ENCODE measurements at regions not wholly inside any gene's neighbourhood (a gene's known extent, or its start where the extent isn't known, plus 50 kb on each side); places are given as distances from the start of the nearest gene placed in this dataset.

DNA sequence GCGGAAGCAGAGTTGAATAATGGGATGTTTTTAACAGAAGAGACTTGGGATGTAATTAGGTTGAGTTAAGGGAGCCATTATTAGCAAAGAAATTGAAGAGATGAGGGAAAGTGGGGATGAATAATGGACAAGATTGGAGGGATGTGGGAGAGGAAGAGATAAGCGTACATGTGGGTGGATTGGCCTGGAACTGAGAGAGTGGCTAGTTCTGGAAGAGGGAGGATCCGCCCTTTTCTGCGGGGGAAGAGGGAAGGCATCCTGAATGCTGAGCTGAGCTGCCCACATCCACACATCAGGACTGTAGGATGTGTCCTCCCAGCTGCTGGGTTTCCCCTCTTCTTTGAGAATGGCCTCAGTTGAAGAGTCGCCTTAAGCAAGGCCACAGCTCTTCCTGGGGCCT is 68.3 kb upstream of the CADM1 start:
- H3K4me3 ChIP-seq (ENCODE audit: low read length) = no peak overlapping the region
- H3K27me3 ChIP-seq (ENCODE audit: low read depth, low read length) = peaks cover 22% of the 10 kb centered on the region
- H3K4me2 ChIP-seq (ENCODE audit: low read length) = no peak overlapping the region
- H3K9ac ChIP-seq (ENCODE audit: low read length) = no peak overlapping the region
- H3K27ac ChIP-seq (ENCODE audit: low read length) = no peak overlapping the region
- no peaks in the 10 kb centered on the region for H3K9me3 ChIP-seq (ENCODE audit: insufficient read depth, low read length)
- no peaks in the 10 kb centered on the region for H4K20me1 ChIP-seq (ENCODE audit: insufficient read depth, low read length)
- no peaks in the 10 kb centered on the region for H3K36me3 ChIP-seq (replicated peaks; ENCODE audit: low read depth, low read length)
- H2AFZ ChIP-seq (ENCODE audit: low read depth, low read length) = no peak overlapping the region
- TF ChIP-seq EZH2phosphoT487 (IDR thresholded peaks at IDR 0.05; ENCODE audit: low read depth) = no peak
- TF ChIP-seq, protein P1, sequence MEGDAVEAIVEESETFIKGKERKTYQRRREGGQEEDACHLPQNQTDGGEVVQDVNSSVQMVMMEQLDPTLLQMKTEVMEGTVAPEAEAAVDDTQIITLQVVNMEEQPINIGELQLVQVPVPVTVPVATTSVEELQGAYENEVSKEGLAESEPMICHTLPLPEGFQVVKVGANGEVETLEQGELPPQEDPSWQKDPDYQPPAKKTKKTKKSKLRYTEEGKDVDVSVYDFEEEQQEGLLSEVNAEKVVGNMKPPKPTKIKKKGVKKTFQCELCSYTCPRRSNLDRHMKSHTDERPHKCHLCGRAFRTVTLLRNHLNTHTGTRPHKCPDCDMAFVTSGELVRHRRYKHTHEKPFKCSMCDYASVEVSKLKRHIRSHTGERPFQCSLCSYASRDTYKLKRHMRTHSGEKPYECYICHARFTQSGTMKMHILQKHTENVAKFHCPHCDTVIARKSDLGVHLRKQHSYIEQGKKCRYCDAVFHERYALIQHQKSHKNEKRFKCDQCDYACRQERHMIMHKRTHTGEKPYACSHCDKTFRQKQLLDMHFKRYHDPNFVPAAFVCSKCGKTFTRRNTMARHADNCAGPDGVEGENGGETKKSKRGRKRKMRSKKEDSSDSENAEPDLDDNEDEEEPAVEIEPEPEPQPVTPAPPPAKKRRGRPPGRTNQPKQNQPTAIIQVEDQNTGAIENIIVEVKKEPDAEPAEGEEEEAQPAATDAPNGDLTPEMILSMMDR (IDR thresholded peaks at IDR 0.05; ENCODE audit: low read depth, low read length) = no peak
- no peaks in the 10 kb centered on the region for H3K4me1 ChIP-seq (ENCODE audit: low read length)
- H3K79me2 ChIP-seq (ENCODE audit: low read length) = no peaks in the 10 kb centered on the region

DNA sequence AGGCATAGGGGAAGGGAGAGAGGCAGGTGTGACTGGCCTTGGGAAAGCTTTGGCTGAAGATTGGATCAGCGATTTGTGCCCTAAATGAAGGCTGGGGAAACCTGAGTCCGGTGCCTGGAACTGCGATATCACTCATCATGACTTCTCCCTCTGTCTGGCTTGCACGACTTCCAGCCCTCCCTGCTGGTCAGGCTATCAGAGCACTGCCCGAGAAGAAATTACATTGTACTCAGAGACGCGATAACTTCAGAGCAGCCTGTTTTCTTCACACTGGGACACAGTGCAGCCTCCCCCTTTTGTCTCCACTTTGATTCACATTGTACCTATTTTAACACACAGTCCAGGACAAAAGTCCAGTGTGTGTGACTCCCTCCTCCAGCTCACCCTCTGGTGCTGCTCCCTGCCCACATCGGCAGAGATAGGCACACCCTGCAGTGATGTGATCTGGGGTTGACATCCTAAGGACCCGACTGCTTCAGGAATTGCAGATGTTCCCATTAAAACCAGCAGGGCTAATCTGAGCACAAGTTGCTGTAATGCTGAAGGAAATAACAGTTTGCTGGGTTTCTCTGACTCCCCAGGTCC is 62.1 kb upstream of the CADM1 start:
- H3K4me2 ChIP-seq (ENCODE audit: low read length) = no peak overlapping the region
- no peak for TF ChIP-seq EZH2phosphoT487 (IDR thresholded peaks at IDR 0.05; ENCODE audit: low read depth)
- TF ChIP-seq, protein P1 (IDR thresholded peaks at IDR 0.05; ENCODE audit: low read depth, low read length) = no peak
- no peaks in the 10 kb centered on the region for H3K79me2 ChIP-seq (ENCODE audit: low read length)
- H3K36me3 ChIP-seq (replicated peaks; ENCODE audit: low read depth, low read length) = no peaks in the 10 kb centered on the region
- no peak overlapping the region for H3K9ac ChIP-seq (ENCODE audit: low read length)
- H3K27ac ChIP-seq (ENCODE audit: low read length) = no peak overlapping the region
- H3K9me3 ChIP-seq (ENCODE audit: insufficient read depth, low read length) = no peaks in the 10 kb centered on the region
- peaks cover 29% of the 10 kb centered on the region for H3K27me3 ChIP-seq (ENCODE audit: low read depth, low read length)
- no peak overlapping the region for H3K4me3 ChIP-seq (ENCODE audit: low read length)
- no peaks in the 10 kb centered on the region for H4K20me1 ChIP-seq (ENCODE audit: insufficient read depth, low read length)
- no peak overlapping the region for H2AFZ ChIP-seq (ENCODE audit: low read depth, low read length)
- H3K4me1 ChIP-seq (ENCODE audit: low read length) = no peaks in the 10 kb centered on the region

DNA sequence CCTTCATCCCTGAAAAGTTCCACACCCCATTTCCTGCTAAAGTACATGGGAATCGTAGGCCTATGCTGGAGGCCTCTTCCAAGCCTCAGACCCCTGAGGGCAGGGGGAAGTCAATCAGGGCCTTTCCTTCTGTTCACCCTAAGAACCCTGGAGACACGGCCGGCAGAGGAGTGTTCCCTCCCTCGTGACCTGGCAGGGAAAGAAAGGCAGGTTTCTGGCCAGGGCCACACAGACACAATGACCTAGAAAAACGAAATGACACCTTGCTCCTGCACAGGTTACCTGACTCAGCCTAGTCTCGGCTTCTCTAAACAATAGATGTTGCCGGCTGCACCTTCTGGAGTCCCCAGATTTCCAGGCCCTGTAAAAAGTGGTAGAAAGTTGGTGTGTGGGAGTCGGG is 60.6 kb upstream of the CADM1 start:
- no peaks in the 10 kb centered on the region for H3K36me3 ChIP-seq (replicated peaks; ENCODE audit: low read depth, low read length)
- peaks cover 29% of the 10 kb centered on the region for H3K27me3 ChIP-seq (ENCODE audit: low read depth, low read length)
- H2AFZ ChIP-seq (ENCODE audit: low read depth, low read length) = no peak overlapping the region
- no peaks in the 10 kb centered on the region for H3K79me2 ChIP-seq (ENCODE audit: low read length)
- no peaks in the 10 kb centered on the region for H4K20me1 ChIP-seq (ENCODE audit: insufficient read depth, low read length)
- no peaks in the 10 kb centered on the region for H3K4me1 ChIP-seq (ENCODE audit: low read length)
- no peak overlapping the region for H3K4me2 ChIP-seq (ENCODE audit: low read length)
- no peak overlapping the region for H3K9ac ChIP-seq (ENCODE audit: low read length)
- no peak overlapping the region for H3K4me3 ChIP-seq (ENCODE audit: low read length)
- H3K9me3 ChIP-seq (ENCODE audit: insufficient read depth, low read length) = no peaks in the 10 kb centered on the region
- no peak overlapping the region for H3K27ac ChIP-seq (ENCODE audit: low read length)
- TF ChIP-seq, protein P1 (IDR thresholded peaks at IDR 0.05; ENCODE audit: low read depth, low read length) = no peak
- no peak for TF ChIP-seq EZH2phosphoT487 (IDR thresholded peaks at IDR 0.05; ENCODE audit: low read depth)

DNA sequence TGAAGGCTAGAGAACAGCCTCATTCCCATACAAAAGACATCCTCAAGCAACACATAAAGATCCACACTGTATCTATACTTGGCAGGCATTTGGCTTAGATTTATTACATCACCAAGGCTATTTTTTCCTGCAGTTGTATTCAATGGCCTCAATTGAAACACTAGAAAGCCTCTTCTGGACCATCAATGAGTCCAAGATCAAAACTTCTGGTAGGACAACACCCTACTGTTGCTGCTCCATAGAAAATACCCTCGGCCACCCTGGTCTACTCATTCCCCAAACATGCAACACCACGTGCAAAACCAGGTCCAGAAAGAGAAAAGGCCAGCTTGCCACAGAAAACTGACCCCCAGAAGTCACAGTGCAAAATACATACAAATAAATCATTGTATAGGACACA is 56.9 kb upstream of the CADM1 start:
- no peaks in the 10 kb centered on the region for H4K20me1 ChIP-seq (ENCODE audit: insufficient read depth, low read length)
- H2AFZ ChIP-seq (ENCODE audit: low read depth, low read length) = no peak overlapping the region
- no peak overlapping the region for H3K9ac ChIP-seq (ENCODE audit: low read length)
- no peaks in the 10 kb centered on the region for H3K4me1 ChIP-seq (ENCODE audit: low read length)
- H3K9me3 ChIP-seq (ENCODE audit: insufficient read depth, low read length) = no peaks in the 10 kb centered on the region
- H3K79me2 ChIP-seq (ENCODE audit: low read length) = no peaks in the 10 kb centered on the region
- H3K4me2 ChIP-seq (ENCODE audit: low read length) = no peak overlapping the region
- H3K36me3 ChIP-seq (replicated peaks; ENCODE audit: low read depth, low read length) = no peaks in the 10 kb centered on the region
- H3K27ac ChIP-seq (ENCODE audit: low read length) = no peak overlapping the region
- H3K27me3 ChIP-seq (ENCODE audit: low read depth, low read length) = peaks cover 4% of the 10 kb centered on the region; the same call in 1 of the 2 replicates
- no peak overlapping the region for H3K4me3 ChIP-seq (ENCODE audit: low read length)
- no peak for TF ChIP-seq EZH2phosphoT487 (IDR thresholded peaks at IDR 0.05; ENCODE audit: low read depth)
- TF ChIP-seq, protein P1 (IDR thresholded peaks at IDR 0.05; ENCODE audit: low read depth, low read length) = no peak

All from OCI-LY3 (cell line).